Endothelial cell of umbilical vein (primary cell): ENCODE measurements at regions not wholly inside any gene's neighbourhood (a gene's known extent, or its start where the extent isn't known, plus 50 kb on each side); places are given as distances from the start of the nearest gene placed in this dataset.
A peak's percentile ranks its signal among the peaks of the same experiment; 100 is the strongest.

Source experiments
- BruUV-seq: library from RNA; stranded (reverse); fragments of 400-500 nt; replicated peaks from 2 replicates; lab custom pipeline; 2021; lab: Mats Ljungman, UMichigan
- CTCF ChIA-PET: fragments of 300-600, 350-600 bp; sonication (Branson Sonifier 250); formaldehyde crosslinking; loops from one replicate; lab custom pipeline; 2021; ENCODE audit warnings: antibody characterized with exemption, inconsistent platforms; lab: Charles Lee
- POLR2A ChIA-PET: fragments of 300-600, 350-600 bp; sonication (Branson Sonifier 250); formaldehyde crosslinking; loops from one replicate; lab custom pipeline; 2021; ENCODE audit warnings: antibody characterized with exemption, inconsistent platforms; lab: Charles Lee
- DNase-seq: peaks from one replicate; pipeline ENCODE4 v3.0.0-alpha.2; 2011; ENCODE audit warnings: low read depth, low spot score
- FAIRE-seq: peaks from 2 replicates; lab custom pipeline; 2011; peaks lifted over from hg19 to GRCh38; lab: Jason Lieb, UNC
- H2AFZ ChIP-seq: 2 replicates; pipeline ENCODE4 v1.6.0; 2012; ENCODE audit warnings: low read depth, low read length, control low read depth, inconsistent platforms
- H3K27ac ChIP-seq: 2 replicates; pipeline ENCODE4 v1.5.1; 2011; ENCODE audit warnings: low read depth, mild to moderate bottlenecking, control low read depth, low read length, moderate library complexity; ENCODE audit not compliant: insufficient read depth
- H3K27me3 ChIP-seq, 2 experiments: 2 replicates each; pipeline versions ENCODE4 v1.6.0 to v1.6.1; 2011; ENCODE audit warnings: low read length in 2 of 2, mixed read lengths in 1 of 2; ENCODE audit not compliant: control insufficient read depth in 2 of 2, insufficient read depth in 2 of 2
- H3K36me3 ChIP-seq, 2 experiments: 2 replicates in 1 of 2; 3 replicates in 1 of 2; pipeline ENCODE4 v1.5.1; 2011; ENCODE audit warnings: low read length in 2 of 2, mild to moderate bottlenecking in 1 of 2, moderate library complexity in 1 of 2; ENCODE audit not compliant: control insufficient read depth in 2 of 2, insufficient read depth in 2 of 2; ENCODE audit errors: extremely low read depth in 1 of 2
- H3K4me1 ChIP-seq: 3 replicates; pipeline ENCODE4 v1.5.1; 2011; ENCODE audit warnings: mild to moderate bottlenecking, low read length; ENCODE audit not compliant: control insufficient read depth, insufficient read depth; ENCODE audit errors: extremely low read depth
- H3K4me2 ChIP-seq: 2 replicates; pipeline ENCODE4 v1.6.1; 2011; ENCODE audit warnings: low read length, control low read depth, mixed read lengths; ENCODE audit not compliant: insufficient read depth
- H3K4me3 ChIP-seq, 3 experiments: fragments of 200-600 bp in 1 of 3; sonication (generic), shearing (Covaris generic) in 1 of 3; replicated peaks in 1 of 3; 2 replicates each; pipeline ENCODE4 v1.5.1; 2011 to 2016; ENCODE audit warnings: control low read depth in 3 of 3, low read length in 3 of 3, mild to moderate bottlenecking in 2 of 3, inconsistent platforms in 1 of 3, low read depth in 1 of 3, moderate library complexity in 1 of 3; ENCODE audit not compliant: insufficient read depth in 1 of 3
- H3K79me2 ChIP-seq: 2 replicates; pipeline ENCODE4 v1.6.0; 2012; ENCODE audit warnings: low read length, inconsistent platforms; ENCODE audit not compliant: control insufficient read depth, insufficient read depth
- H3K9ac ChIP-seq: replicated peaks from 2 replicates; pipeline ENCODE3; 2011; ENCODE audit warnings: low read length, control low read depth; ENCODE audit not compliant: insufficient read depth; ENCODE audit errors: extremely low read depth
- H3K9me1 ChIP-seq: replicated peaks from 3 replicates; pipeline ENCODE4 v1.6.0; 2011; ENCODE audit warnings: mild to moderate bottlenecking, low read length; ENCODE audit not compliant: control insufficient read depth, insufficient read depth; ENCODE audit errors: extremely low read depth
- H3K9me3 ChIP-seq: replicated peaks from 2 replicates; pipeline ENCODE4 v1.5.1; 2012; ENCODE audit warnings: low read length, inconsistent platforms; ENCODE audit not compliant: control insufficient read depth, insufficient read depth
- H4K20me1 ChIP-seq: replicated peaks from 2 replicates; pipeline ENCODE3; 2011; ENCODE audit warnings: mild to moderate bottlenecking, low read length; ENCODE audit not compliant: control insufficient read depth, insufficient read depth; ENCODE audit errors: extremely low read depth
- EZH2 ChIP-seq: IDR thresholded peaks from 2 replicates; pipeline ENCODE4 v1.6.1; 2012; ENCODE audit warnings: borderline replicate concordance, low read depth, mild to moderate bottlenecking, moderate library complexity, low read length, inconsistent platforms; ENCODE audit not compliant: severe bottlenecking
- FOS ChIP-seq: IDR thresholded peaks from 2 replicates; pipeline ENCODE4 v1.6.1; 2011; ENCODE audit warnings: mild to moderate bottlenecking, low read length, moderate library complexity, borderline replicate concordance; ENCODE audit not compliant: insufficient read depth
- GATA2 ChIP-seq: IDR thresholded peaks from 2 replicates; pipeline ENCODE4 v1.7.0; 2011; ENCODE audit warnings: low read depth, mild to moderate bottlenecking, moderate library complexity, mixed read lengths, low read length; ENCODE audit not compliant: insufficient read length, insufficient read depth
- JUN ChIP-seq: IDR thresholded peaks from 2 replicates; pipeline ENCODE4 v1.6.1; 2011; ENCODE audit warnings: borderline replicate concordance, low read depth; ENCODE audit not compliant: insufficient read length, insufficient read depth
- MYC ChIP-seq: IDR thresholded peaks from one replicate; pipeline ENCODE4 v1.6.1; 2011; ENCODE audit warnings: mild to moderate bottlenecking, low read depth, low read length
- POLR2A ChIP-seq: IDR thresholded peaks from 2 replicates; pipeline ENCODE4 v1.6.1; 2012; ENCODE audit warnings: low read depth, mild to moderate bottlenecking, control low read depth, low read length
- POLR2AphosphoS5 ChIP-seq: IDR thresholded peaks from 2 replicates; pipeline ENCODE4 v1.6.1; 2012; ENCODE audit warnings: low read depth, mild to moderate bottlenecking, control low read depth, low read length, moderate library complexity; ENCODE audit not compliant: insufficient read depth
- dilution Hi-C: fragments of 300-500 bp; cut with MboI; formaldehyde crosslinking; loops from one replicate; pipeline ENCODE4 v1.15.0; 2019; ENCODE audit warnings: low sequenced_read_pairs; ENCODE audit not compliant: extremely low pct_ligation_motif_present
- intact Hi-C: fragments of 100-400 bp; cut with micrococcal nuclease; formaldehyde crosslinking; loops from one replicate; pipeline ENCODE4 v1.10.0; 2022
- TF ChIP-seq, protein P1 (sequence below): IDR thresholded peaks from 2 replicates; pipeline ENCODE4 v1.6.1; 2011; ENCODE audit not compliant: insufficient read depth, insufficient read length
- TF ChIP-seq, protein P2 (sequence below), 2 donors: IDR thresholded peaks; 1 replicate in 1 of 2; 2 replicates in 1 of 2; pipeline ENCODE4 v1.5.1; 2011; ENCODE audit warnings: low read length in 2 of 2, mild to moderate bottlenecking in 2 of 2, moderate library complexity in 2 of 2, control low read depth in 1 of 2, inconsistent platforms in 1 of 2, low read depth in 1 of 2; ENCODE audit not compliant: insufficient read depth in 1 of 2; ENCODE audit errors: extremely low read depth in 1 of 2

DNA sequence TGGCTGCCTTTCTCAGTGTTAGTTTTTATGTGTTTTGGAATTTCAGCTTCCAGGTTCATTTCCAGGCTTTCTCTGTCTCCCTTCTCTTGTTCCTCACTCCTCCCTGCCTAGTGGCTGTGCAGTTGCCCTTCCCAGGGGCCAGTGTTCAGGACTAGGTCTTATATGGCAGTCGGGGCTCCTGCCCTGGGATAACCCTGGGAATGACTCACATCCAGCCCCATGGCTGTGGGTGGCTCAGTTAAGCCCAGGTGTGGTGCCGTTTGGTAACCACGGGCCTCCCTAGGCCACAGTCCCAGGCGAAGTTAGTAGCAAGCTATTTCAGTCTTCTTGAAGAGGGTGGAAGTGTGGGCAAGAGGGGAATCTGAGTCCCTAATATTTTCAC is 57.4 kb upstream of the DDR1 start:
- Histone ChIP-seq H3K4me3 (no peak overlapping the region), H3K9me3 (no peaks in the 10 kb centered on the region), H2AFZ (peak overlapping the region; percentile 59), H3K27me3 (no peaks in the 10 kb centered on the region), H3K36me3 (no peaks in the 10 kb centered on the region), H3K4me2 (no peak overlapping the region), H3K9ac (no peak overlapping the region), H3K9me1 (no peaks in the 10 kb centered on the region), H3K4me1 (peaks cover 19% of the 10 kb centered on the region), H4K20me1 (no peaks in the 10 kb centered on the region), H3K27ac (no peak overlapping the region), H3K79me2 (no peaks in the 10 kb centered on the region)
- peak; percentile 36 for DNase-seq
- no peak for FAIRE-seq
- intact Hi-C loops (loop anchor here (5.0 kb wide), 1 partner anchor 300 kb away; no protein-coding TSS in a partner anchor), dilution Hi-C loops (no loop called here)
- CTCF ChIA-PET: interaction anchor here (0.5 to 5.7 kb wide), 18 partner anchors 12 to 260 kb away, joined by 3 to 72 read pairs (median 4); partner anchors contain the start of genes GTF2H4, IER3 and VARS2
- no TSS peak for BruUV-seq
- no peak for TF ChIP-seq POLR2A
- no peak for TF ChIP-seq POLR2AphosphoS5
- TF ChIP-seq EZH2: no peak
- TF ChIP-seq, protein P1, sequence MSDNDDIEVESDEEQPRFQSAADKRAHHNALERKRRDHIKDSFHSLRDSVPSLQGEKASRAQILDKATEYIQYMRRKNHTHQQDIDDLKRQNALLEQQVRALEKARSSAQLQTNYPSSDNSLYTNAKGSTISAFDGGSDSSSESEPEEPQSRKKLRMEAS: no peak
- TF ChIP-seq JUN: no peak
- no peak for TF ChIP-seq MYC
- POLR2A ChIA-PET: interaction anchor here (1.1 kb wide), 1 partner anchor 78 kb away, joined by 4 read pairs; no protein-coding TSS in a partner anchor

- H3K4me2 ChIP-seq: no peak overlapping the region
- no peaks in the 10 kb centered on the region for H3K27me3 ChIP-seq
- no peaks in the 10 kb centered on the region for H4K20me1 ChIP-seq
- no peak for FAIRE-seq
- no peaks in the 10 kb centered on the region for H3K9me3 ChIP-seq
- dilution Hi-C loops: no loop called here
- H3K4me3 ChIP-seq: no peak overlapping the region
- no TSS peak for BruUV-seq
- no peak overlapping the region for H2AFZ ChIP-seq
- H3K27ac ChIP-seq: no peak overlapping the region
- no peaks in the 10 kb centered on the region for H3K79me2 ChIP-seq
- no peak overlapping the region for H3K9ac ChIP-seq
- no peaks in the 10 kb centered on the region for H3K9me1 ChIP-seq
- no peaks in the 10 kb centered on the region for H3K36me3 ChIP-seq
- ChIA-PET CTCF (no interaction called here), POLR2A (no interaction called here)
- H3K4me1 ChIP-seq: peaks cover 29% of the 10 kb centered on the region
- no peak for DNase-seq
- TF ChIP-seq GATA2: no peak
- TF ChIP-seq EZH2: no peak
- TF ChIP-seq, protein P2, sequence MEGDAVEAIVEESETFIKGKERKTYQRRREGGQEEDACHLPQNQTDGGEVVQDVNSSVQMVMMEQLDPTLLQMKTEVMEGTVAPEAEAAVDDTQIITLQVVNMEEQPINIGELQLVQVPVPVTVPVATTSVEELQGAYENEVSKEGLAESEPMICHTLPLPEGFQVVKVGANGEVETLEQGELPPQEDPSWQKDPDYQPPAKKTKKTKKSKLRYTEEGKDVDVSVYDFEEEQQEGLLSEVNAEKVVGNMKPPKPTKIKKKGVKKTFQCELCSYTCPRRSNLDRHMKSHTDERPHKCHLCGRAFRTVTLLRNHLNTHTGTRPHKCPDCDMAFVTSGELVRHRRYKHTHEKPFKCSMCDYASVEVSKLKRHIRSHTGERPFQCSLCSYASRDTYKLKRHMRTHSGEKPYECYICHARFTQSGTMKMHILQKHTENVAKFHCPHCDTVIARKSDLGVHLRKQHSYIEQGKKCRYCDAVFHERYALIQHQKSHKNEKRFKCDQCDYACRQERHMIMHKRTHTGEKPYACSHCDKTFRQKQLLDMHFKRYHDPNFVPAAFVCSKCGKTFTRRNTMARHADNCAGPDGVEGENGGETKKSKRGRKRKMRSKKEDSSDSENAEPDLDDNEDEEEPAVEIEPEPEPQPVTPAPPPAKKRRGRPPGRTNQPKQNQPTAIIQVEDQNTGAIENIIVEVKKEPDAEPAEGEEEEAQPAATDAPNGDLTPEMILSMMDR (IDR thresholded peaks at IDR 0.05; ENCODE audit: extremely low read depth in 1 of 2, insufficient read depth in 1 of 2, low read depth in 1 of 2, low read length in 2 of 2): no peak
- no peak for TF ChIP-seq MYC
- TF ChIP-seq POLR2A: no peak
- TF ChIP-seq FOS: no peak
- no peak for TF ChIP-seq POLR2AphosphoS5
- TF ChIP-seq, protein P1: no peak
- TF ChIP-seq JUN: no peak
- intact Hi-C loops: loop anchor here (5.0 kb wide), 1 partner anchor 303 kb away; no protein-coding TSS in a partner anchor
These were observed 59.6 kb upstream of the DDR1 start for GRCh38 chr6:30824698-30825097.
